Smooth muscle cell (in vitro differentiated cells): ENCODE measurements at regions not wholly inside any gene's neighbourhood (a gene's known extent, or its start where the extent isn't known, plus 50 kb on each side); places are given as distances from the start of the nearest gene placed in this dataset.

Source experiments
- DNase-seq: peaks from one replicate; lab custom pipeline; 2025; ENCODE audit not compliant: unreplicated experiment; lab: John Stamatoyannopoulos, UW
- H2AFZ ChIP-seq: fragments of 200-600 bp; sonication (generic); 2 replicates; pipeline ENCODE4 v1.6.0; 2016; ENCODE audit warnings: antibody characterized with exemption, low read depth, mild to moderate bottlenecking
- H3F3A ChIP-seq: fragments of 200-600 bp; sonication (generic); 2 replicates; pipeline ENCODE4 v1.6.0; 2017; ENCODE audit warnings: antibody characterized with exemption, low read depth
- H3K27ac ChIP-seq: fragments of 200-600 bp; sonication (generic); 2 replicates; pipeline ENCODE4 v1.5.1; 2016; ENCODE audit warnings: low read depth, mild to moderate bottlenecking
- H3K27me3 ChIP-seq: fragments of 200-600 bp; sonication (generic); 2 replicates; pipeline ENCODE4 v1.6.1; 2016; ENCODE audit warnings: low read depth, mild to moderate bottlenecking
- H3K36me3 ChIP-seq: fragments of 200-600 bp; sonication (generic); 2 replicates; pipeline ENCODE4 v1.5.1; 2016; ENCODE audit warnings: low read depth
- H3K4me1 ChIP-seq: fragments of 200-600 bp; sonication (generic); 2 replicates; pipeline ENCODE4 v1.5.1; 2016; ENCODE audit warnings: low read depth
- H3K4me2 ChIP-seq: fragments of 200-600 bp; sonication (generic); 2 replicates; pipeline ENCODE4 v1.6.0; 2016; ENCODE audit warnings: mild to moderate bottlenecking
- H3K4me3 ChIP-seq: fragments of 200-600 bp; sonication (generic); 2 replicates; pipeline ENCODE4 v1.5.1; 2016; ENCODE audit warnings: mild to moderate bottlenecking
- H3K79me2 ChIP-seq: fragments of 200-600 bp; sonication (generic); 2 replicates; pipeline ENCODE4 v1.6.0; 2016; ENCODE audit warnings: low read depth, mild to moderate bottlenecking
- H3K9ac ChIP-seq: fragments of 200-600 bp; sonication (generic); 2 replicates; pipeline ENCODE4 v1.6.0; 2016; ENCODE audit warnings: low read depth
- H3K9me3 ChIP-seq: fragments of 200-600 bp; sonication (generic); replicated peaks from 2 replicates; pipeline ENCODE4 v1.5.1; 2016; ENCODE audit warnings: low read depth
- H4K20me1 ChIP-seq: fragments of 200-600 bp; sonication (generic); 2 replicates; pipeline ENCODE4 v1.6.0; 2016; ENCODE audit warnings: low read depth
- WGBS: methylation state at CpG from one replicate; pipeline ENCODE4 v1.1.7; 2016; ENCODE audit warnings: low lambda C conversion rate; 5-methylcytosine and 5-hydroxymethylcytosine counted together
- TF ChIP-seq, protein P1 (sequence below): fragments of 200-600 bp; sonication (generic); IDR thresholded peaks from 2 replicates; pipeline ENCODE4 v1.5.1; 2017; ENCODE audit warnings: borderline replicate concordance, mild to moderate bottlenecking, antibody characterized with exemption; ENCODE audit not compliant: insufficient read depth, poor library complexity, severe bottlenecking

DNA sequence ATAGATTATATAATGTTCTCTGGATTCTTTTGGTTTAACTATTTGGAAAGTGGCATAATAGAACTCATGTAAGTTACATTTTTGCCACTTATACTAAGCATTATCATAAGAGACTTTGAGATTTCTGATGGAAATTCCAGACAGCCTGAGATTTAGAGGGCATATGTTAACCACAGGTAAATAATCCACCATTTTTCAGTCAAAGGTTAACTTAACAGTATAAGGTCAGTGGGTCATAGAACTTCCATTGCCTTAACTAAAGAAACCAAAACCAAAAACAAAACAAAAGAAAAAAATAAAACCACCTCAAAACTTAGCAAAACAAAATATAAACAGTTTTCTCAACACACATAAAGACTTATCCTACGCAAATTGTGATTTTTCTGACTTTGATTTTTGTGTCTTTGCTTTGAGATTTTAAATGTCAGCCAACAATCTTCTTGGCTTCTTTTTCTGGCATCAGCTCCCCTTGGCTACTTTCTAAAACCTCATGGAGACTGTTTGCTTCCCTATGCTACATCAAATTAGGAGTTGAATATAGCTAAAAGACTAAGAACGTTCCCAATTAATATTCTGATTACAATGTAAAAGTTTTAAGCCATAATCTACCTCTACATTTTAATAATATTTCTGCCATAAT lies 430.1 kb upstream of the DAB2 start:
- DNase-seq, result no peak
- Histone ChIP-seq H3K9ac (no peak overlapping the region), H3K27me3 (peaks cover 5% of the 10 kb centered on the region), H3F3A (no peaks in the 10 kb centered on the region), H3K27ac (no peak overlapping the region), H3K36me3 (no peaks in the 10 kb centered on the region), H3K9me3 (no peaks in the 10 kb centered on the region), H3K4me3 (no peak overlapping the region), H2AFZ (no peak overlapping the region), H3K4me1 (no peaks in the 10 kb centered on the region), H4K20me1 (no peaks in the 10 kb centered on the region), H3K79me2 (no peaks in the 10 kb centered on the region), H3K4me2 (no peak overlapping the region)
- TF ChIP-seq, protein P1, sequence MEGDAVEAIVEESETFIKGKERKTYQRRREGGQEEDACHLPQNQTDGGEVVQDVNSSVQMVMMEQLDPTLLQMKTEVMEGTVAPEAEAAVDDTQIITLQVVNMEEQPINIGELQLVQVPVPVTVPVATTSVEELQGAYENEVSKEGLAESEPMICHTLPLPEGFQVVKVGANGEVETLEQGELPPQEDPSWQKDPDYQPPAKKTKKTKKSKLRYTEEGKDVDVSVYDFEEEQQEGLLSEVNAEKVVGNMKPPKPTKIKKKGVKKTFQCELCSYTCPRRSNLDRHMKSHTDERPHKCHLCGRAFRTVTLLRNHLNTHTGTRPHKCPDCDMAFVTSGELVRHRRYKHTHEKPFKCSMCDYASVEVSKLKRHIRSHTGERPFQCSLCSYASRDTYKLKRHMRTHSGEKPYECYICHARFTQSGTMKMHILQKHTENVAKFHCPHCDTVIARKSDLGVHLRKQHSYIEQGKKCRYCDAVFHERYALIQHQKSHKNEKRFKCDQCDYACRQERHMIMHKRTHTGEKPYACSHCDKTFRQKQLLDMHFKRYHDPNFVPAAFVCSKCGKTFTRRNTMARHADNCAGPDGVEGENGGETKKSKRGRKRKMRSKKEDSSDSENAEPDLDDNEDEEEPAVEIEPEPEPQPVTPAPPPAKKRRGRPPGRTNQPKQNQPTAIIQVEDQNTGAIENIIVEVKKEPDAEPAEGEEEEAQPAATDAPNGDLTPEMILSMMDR, result no peak
- 85% methylated on average over 2 of the region's 2 CpGs for WGBS

DNA sequence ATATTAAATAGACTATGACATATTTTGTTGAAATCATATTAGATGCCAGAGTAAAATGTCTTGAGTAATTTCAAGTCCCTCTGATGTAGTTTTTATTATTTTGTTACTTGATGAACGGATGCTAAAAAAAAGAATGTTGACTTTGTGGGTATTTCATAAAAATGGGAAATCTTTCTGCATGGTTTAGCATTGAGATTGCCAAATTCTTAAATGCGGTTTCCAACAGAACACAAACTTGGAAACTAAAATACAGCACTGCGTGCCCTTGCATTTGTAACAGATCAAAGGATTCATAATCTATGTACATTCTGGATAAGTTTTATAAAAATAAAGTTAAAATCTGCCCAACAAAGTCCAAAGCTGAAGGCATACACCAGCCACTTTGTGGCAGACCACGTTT lies 425.5 kb upstream of the DAB2 start:
- WGBS, result 86% methylated on average over 4 of the region's 4 CpGs
- Histone ChIP-seq H3K4me1 (no peaks in the 10 kb centered on the region), H3K4me2 (no peak overlapping the region), H3K9me3 (no peaks in the 10 kb centered on the region), H3K27me3 (no peaks in the 10 kb centered on the region), H3K27ac (no peak overlapping the region), H3K9ac (no peak overlapping the region), H3K4me3 (no peak overlapping the region), H4K20me1 (no peaks in the 10 kb centered on the region), H3K79me2 (no peaks in the 10 kb centered on the region), H2AFZ (no peak overlapping the region), H3K36me3 (no peaks in the 10 kb centered on the region), H3F3A (no peaks in the 10 kb centered on the region)
- DNase-seq, result no peak
- TF ChIP-seq, protein P1, result no peak

DNA sequence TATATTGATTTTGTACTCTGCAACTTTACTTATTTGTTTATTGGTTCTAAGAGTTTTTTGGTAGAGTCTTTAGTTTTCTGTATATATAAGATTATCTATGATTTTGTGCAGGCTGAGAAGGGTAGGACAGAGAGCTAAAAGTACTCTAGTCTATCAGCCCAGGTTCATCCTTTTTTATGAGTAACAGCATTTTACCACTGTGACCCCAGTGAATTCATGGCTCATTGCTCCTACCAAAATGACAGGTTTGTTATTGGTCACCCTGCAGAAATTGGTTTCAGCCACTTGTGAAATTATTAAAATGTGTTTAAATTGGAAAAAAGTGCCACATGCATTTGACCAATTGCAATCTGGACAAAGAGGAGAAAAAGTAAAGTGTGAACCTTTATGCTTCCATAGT lies 421.4 kb upstream of the DAB2 start:
- Histone ChIP-seq H3K4me2 (no peak overlapping the region), H2AFZ (no peak overlapping the region), H3K27ac (no peak overlapping the region), H4K20me1 (no peaks in the 10 kb centered on the region), H3K79me2 (no peaks in the 10 kb centered on the region), H3K27me3 (no peaks in the 10 kb centered on the region), H3K36me3 (no peaks in the 10 kb centered on the region), H3K9me3 (no peaks in the 10 kb centered on the region), H3F3A (no peaks in the 10 kb centered on the region), H3K4me1 (peaks cover 4% of the 10 kb centered on the region), H3K4me3 (no peak overlapping the region), H3K9ac (no peak overlapping the region)
- DNase-seq, result no peak
- TF ChIP-seq, protein P1, result no peak

DNA sequence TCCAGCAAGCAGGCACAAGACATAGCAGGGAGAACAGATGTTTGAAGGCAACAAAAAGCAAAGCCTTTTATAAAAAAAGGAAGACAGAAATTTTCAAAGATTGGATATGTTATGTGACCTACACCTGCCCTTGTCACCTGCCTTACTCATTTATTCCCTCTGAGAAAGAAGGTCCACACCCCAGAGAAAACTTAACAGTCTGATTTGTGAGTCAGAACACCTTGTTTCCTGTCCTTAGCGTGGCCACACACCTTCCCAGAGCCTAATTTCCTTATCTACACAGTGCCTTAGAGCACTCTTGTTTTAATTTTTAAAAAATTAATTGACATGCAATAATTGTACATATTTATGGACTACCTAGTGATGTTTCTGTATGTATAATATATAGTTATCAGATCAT lies 419.0 kb upstream of the DAB2 start:
- H3K4me1 ChIP-seq, result peaks cover 4% of the 10 kb centered on the region
- no peaks in the 10 kb centered on the region for H3F3A ChIP-seq
- H3K27me3 ChIP-seq, result no peaks in the 10 kb centered on the region
- H3K36me3 ChIP-seq, result no peaks in the 10 kb centered on the region
- H3K9ac ChIP-seq, result no peak overlapping the region
- no peaks in the 10 kb centered on the region for H4K20me1 ChIP-seq
- WGBS, result 81% methylated on average over 1 of the region's 1 CpG
- no peaks in the 10 kb centered on the region for H3K9me3 ChIP-seq
- TF ChIP-seq, protein P1, result no peak
- no peak overlapping the region for H2AFZ ChIP-seq
- H3K79me2 ChIP-seq, result no peaks in the 10 kb centered on the region
- no peak for DNase-seq
- no peak overlapping the region for H3K4me3 ChIP-seq
- H3K27ac ChIP-seq, result no peak overlapping the region
- no peak overlapping the region for H3K4me2 ChIP-seq
